ENCODE measurements at regions not wholly inside any gene's neighbourhood (a gene's known extent, or its start where the extent isn't known, plus 50 kb on each side); places are given as distances from the start of the nearest gene placed in this dataset.
A peak's percentile ranks its signal among the peaks of the same experiment; 100 is the strongest.

GRCh38 chr13:26872525-26873385, 112.2 kb upstream of the GPR12 start:
- TF ChIP-seq, protein P1, sequence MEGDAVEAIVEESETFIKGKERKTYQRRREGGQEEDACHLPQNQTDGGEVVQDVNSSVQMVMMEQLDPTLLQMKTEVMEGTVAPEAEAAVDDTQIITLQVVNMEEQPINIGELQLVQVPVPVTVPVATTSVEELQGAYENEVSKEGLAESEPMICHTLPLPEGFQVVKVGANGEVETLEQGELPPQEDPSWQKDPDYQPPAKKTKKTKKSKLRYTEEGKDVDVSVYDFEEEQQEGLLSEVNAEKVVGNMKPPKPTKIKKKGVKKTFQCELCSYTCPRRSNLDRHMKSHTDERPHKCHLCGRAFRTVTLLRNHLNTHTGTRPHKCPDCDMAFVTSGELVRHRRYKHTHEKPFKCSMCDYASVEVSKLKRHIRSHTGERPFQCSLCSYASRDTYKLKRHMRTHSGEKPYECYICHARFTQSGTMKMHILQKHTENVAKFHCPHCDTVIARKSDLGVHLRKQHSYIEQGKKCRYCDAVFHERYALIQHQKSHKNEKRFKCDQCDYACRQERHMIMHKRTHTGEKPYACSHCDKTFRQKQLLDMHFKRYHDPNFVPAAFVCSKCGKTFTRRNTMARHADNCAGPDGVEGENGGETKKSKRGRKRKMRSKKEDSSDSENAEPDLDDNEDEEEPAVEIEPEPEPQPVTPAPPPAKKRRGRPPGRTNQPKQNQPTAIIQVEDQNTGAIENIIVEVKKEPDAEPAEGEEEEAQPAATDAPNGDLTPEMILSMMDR (IDR thresholded peaks at IDR 0.05): peak in 5 of 6 experiments; percentile 13 to 41 (median 35)
- no peak for TF ChIP-seq POLR2A (IDR thresholded peaks at IDR 0.05)
- H3K4me1 ChIP-seq: no peaks in the 10 kb centered on the region
- H3K27ac ChIP-seq: no peak overlapping the region
- peaks cover 0 to 8% (median 0%) of the 10 kb centered on the region in 4 donors for H3K9me3 ChIP-seq
- peak in 2 of 3 donors; percentile 24 to 55 for DNase-seq
- H3K36me3 ChIP-seq: no peaks in the 10 kb centered on the region
- no peak overlapping the region for H3K4me3 ChIP-seq
- no peaks in the 10 kb centered on the region for H3K27me3 ChIP-seq

DNA sequence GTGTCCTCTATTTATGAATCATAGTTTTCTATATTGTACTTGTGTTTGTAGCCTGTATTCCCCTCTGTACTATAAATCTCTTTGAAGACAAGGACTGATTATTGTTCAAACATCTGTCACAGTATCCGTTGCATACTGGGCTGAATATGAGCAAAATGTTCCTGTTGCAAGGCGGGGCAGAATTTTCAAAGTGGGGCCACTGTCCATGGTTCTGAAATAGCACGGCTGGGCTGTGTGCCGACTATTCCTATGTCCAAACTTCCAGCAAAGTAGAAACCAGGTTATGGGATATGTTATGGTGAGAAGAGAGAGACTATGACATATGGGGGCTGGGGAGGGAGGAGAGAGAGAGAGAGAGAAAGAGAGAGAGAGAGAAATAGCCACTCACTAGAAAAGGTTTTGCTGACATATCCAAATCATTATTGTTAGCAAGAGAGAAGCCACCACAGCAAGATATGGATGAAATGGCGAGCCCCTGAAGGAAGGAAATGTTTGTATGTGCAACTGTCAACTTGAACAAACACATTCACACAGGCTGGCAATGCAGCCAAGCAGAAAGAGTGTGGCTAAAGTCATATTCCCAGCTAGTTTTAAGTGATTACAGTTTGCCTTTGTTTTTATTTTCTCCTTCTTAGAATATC, 107.0 kb upstream of the GPR12 start:
- no peaks in the 10 kb centered on the region for H3K4me1 ChIP-seq
- no peak overlapping the region for H3K27ac ChIP-seq
- H3K36me3 ChIP-seq: no peaks in the 10 kb centered on the region
- no peak for DNase-seq
- no peaks in the 10 kb centered on the region for H3K9me3 ChIP-seq
- H3K4me3 ChIP-seq: no peak overlapping the region
- no peaks in the 10 kb centered on the region for H3K27me3 ChIP-seq
- no peak for TF ChIP-seq POLR2A (IDR thresholded peaks at IDR 0.05)
- TF ChIP-seq, protein P1 (IDR thresholded peaks at IDR 0.05): no peak

DNA sequence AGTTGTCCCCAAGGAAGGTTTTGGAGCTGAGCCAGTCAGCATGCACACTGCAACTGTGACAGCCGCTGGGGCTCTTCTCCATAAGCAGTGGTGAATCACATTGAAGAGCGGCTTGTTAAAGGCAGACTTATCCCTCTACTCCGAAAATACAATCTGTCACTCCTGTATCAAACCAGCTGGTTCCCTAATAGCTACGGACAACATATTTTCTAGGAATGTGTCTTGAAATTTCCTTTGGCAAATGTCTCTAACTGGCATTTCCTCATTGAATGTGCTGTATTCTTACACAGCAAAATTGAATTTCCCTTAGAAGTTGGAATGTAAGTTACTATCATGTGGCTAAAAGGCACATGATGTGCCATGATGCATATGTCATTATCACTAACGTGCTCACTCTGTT, 104.0 kb upstream of the GPR12 start:
- Histone ChIP-seq H3K27ac (no peak overlapping the region), H3K27me3 (no peaks in the 10 kb centered on the region), H3K4me3 (no peak overlapping the region), H3K36me3 (no peaks in the 10 kb centered on the region), H3K4me1 (no peaks in the 10 kb centered on the region), H3K9me3 (no peaks in the 10 kb centered on the region)
- TF ChIP-seq, protein P1 (IDR thresholded peaks at IDR 0.05): no peak
- no peak for TF ChIP-seq POLR2A (IDR thresholded peaks at IDR 0.05)
- DNase-seq: no peak

GRCh38 chr13:26861941-26862340, 101.4 kb upstream of the GPR12 start:
- Histone ChIP-seq H3K36me3 (no peaks in the 10 kb centered on the region), H3K27me3 (no peaks in the 10 kb centered on the region), H3K4me1 (no peaks in the 10 kb centered on the region), H3K27ac (no peak overlapping the region), H3K9me3 (no peaks in the 10 kb centered on the region), H3K4me3 (no peak overlapping the region)
- TF ChIP-seq, protein P1 (IDR thresholded peaks at IDR 0.05): no peak
- TF ChIP-seq POLR2A (IDR thresholded peaks at IDR 0.05): no peak
- DNase-seq: no peak

GRCh38 chr13:26855921-26856320, 95.3 kb upstream of the GPR12 start:
- Histone ChIP-seq H3K9me3 (no peaks in the 10 kb centered on the region), H3K4me3 (no peak overlapping the region), H3K27me3 (no peaks in the 10 kb centered on the region), H3K36me3 (no peaks in the 10 kb centered on the region), H3K4me1 (no peaks in the 10 kb centered on the region), H3K27ac (no peak overlapping the region)
- TF ChIP-seq POLR2A (IDR thresholded peaks at IDR 0.05): no peak
- TF ChIP-seq, protein P1 (IDR thresholded peaks at IDR 0.05): no peak
- no peak for DNase-seq

Measured in Peyer's patch (tissue), 4 donors.